ENCODE measurements at regions not wholly inside any gene's neighbourhood (a gene's known extent, or its start where the extent isn't known, plus 50 kb on each side); places are given as distances from the start of the nearest gene placed in this dataset.

- no peaks in the 10 kb centered on the region for H3K79me2 ChIP-seq (replicated peaks; ENCODE audit: insufficient read depth, low read length)
- H3K27me3 ChIP-seq (ENCODE audit: insufficient read depth, low read depth, low read length), result no peaks in the 10 kb centered on the region
- H3K9me3 ChIP-seq (ENCODE audit: low read length), result no peaks in the 10 kb centered on the region
- H3K36me3 ChIP-seq (ENCODE audit: insufficient read depth, low read length), result no peaks in the 10 kb centered on the region
- H3K4me3 ChIP-seq (ENCODE audit: low read length), result no peak overlapping the region
- H2AFZ ChIP-seq (ENCODE audit: low read depth, low read length), result no peak overlapping the region
- no peaks in the 10 kb centered on the region for H4K20me1 ChIP-seq (ENCODE audit: insufficient read depth)
- no peak overlapping the region for H3K27ac ChIP-seq (ENCODE audit: low read length)
- TF ChIP-seq POLR2AphosphoS5 (IDR thresholded peaks at IDR 0.05), result no peak
- TF ChIP-seq EP300 (conservative IDR thresholded peaks at IDR 0.05; ENCODE audit: poor library complexity, severe bottlenecking), result no peak
- TF ChIP-seq EZH2 (IDR thresholded peaks at IDR 0.05; ENCODE audit: borderline replicate concordance, insufficient read depth, low read length, poor library complexity, severe bottlenecking), result no peak
- TF ChIP-seq CTCF (IDR thresholded peaks at IDR 0.05; ENCODE audit: poor library complexity, severe bottlenecking), result no peak
- no peak for TF ChIP-seq RAD21 (conservative IDR thresholded peaks at IDR 0.05)
- TF ChIP-seq REST (IDR thresholded peaks at IDR 0.05; ENCODE audit: borderline replicate concordance), result no peak
- no peak for TF ChIP-seq TAF1 (IDR thresholded peaks at IDR 0.05; ENCODE audit: low read depth)
- TF ChIP-seq MXI1 (conservative IDR thresholded peaks at IDR 0.05; ENCODE audit: poor library complexity, severe bottlenecking), result no peak
- TF ChIP-seq SMC3 (conservative IDR thresholded peaks at IDR 0.05; ENCODE audit: poor library complexity), result no peak
- H3K9ac ChIP-seq (ENCODE audit: low read length), result no peak overlapping the region
- H3F3A ChIP-seq (ENCODE audit: insufficient read depth, low read length, poor library complexity, severe bottlenecking), result no peaks in the 10 kb centered on the region
- no peak overlapping the region for H3K4me2 ChIP-seq (ENCODE audit: low read length)
- H3K9me2 ChIP-seq (ENCODE audit: insufficient read depth, low read length), result no peaks in the 10 kb centered on the region
Observed at GRCh38 chr12:111175396-111176094, 193.3 kb downstream of the PHETA1 start.

- no peak for TF ChIP-seq EZH2 (IDR thresholded peaks at IDR 0.05; ENCODE audit: borderline replicate concordance, insufficient read depth, low read length, poor library complexity, severe bottlenecking)
- H3K27ac ChIP-seq (ENCODE audit: low read length), result no peak overlapping the region
- no peaks in the 10 kb centered on the region for H3K36me3 ChIP-seq (ENCODE audit: insufficient read depth, low read length)
Observed at GRCh38 chr12:111174961-111175345, 193.9 kb downstream of the PHETA1 start.

More at GRCh38 chr12:111174961-111175345, 193.9 kb downstream of the PHETA1 start:
- Histone ChIP-seq H3K79me2 (replicated peaks; ENCODE audit: insufficient read depth, low read length) (no peaks in the 10 kb centered on the region), H2AFZ (ENCODE audit: low read depth, low read length) (no peak overlapping the region), H3F3A (ENCODE audit: insufficient read depth, low read length, poor library complexity, severe bottlenecking) (no peaks in the 10 kb centered on the region), H3K9me2 (ENCODE audit: insufficient read depth, low read length) (no peaks in the 10 kb centered on the region), H3K4me2 (ENCODE audit: low read length) (no peak overlapping the region), H3K27me3 (ENCODE audit: insufficient read depth, low read depth, low read length) (no peaks in the 10 kb centered on the region), H3K9me3 (ENCODE audit: low read length) (no peaks in the 10 kb centered on the region), H3K9ac (ENCODE audit: low read length) (no peak overlapping the region), H3K4me3 (ENCODE audit: low read length) (no peak overlapping the region), H4K20me1 (ENCODE audit: insufficient read depth) (no peaks in the 10 kb centered on the region)
